SU-DHL-6 (cell line): ENCODE measurements at regions not wholly inside any gene's neighbourhood (a gene's known extent, or its start where the extent isn't known, plus 50 kb on each side); places are given as distances from the start of the nearest gene placed in this dataset.

Experiments
- H2AFZ ChIP-seq: fragments of 200-600 bp; sonication (generic); 2 replicates; pipeline ENCODE4 v1.6.1; 2014; ENCODE audit warnings: low read depth, mild to moderate bottlenecking, moderate library complexity, mixed read lengths, antibody characterized with exemption, low read length; ENCODE audit not compliant: severe bottlenecking
- H3F3A ChIP-seq: fragments of 200-600 bp; shearing (Covaris generic); 2 replicates; pipeline ENCODE4 v1.6.0; 2016; ENCODE audit warnings: antibody characterized with exemption, mild to moderate bottlenecking; ENCODE audit not compliant: insufficient read depth
- H3K27ac ChIP-seq: fragments of 200-600 bp; sonication (generic); 2 replicates; pipeline ENCODE4 v1.5.1; 2016; ENCODE audit warnings: low read depth, mild to moderate bottlenecking, low read length, moderate library complexity, mixed read lengths
- H3K27me3 ChIP-seq: fragments of 200-600 bp; sonication (generic), shearing (Covaris generic); 2 replicates; pipeline ENCODE4 v1.6.0; 2014; ENCODE audit warnings: mild to moderate bottlenecking, low read length
- H3K36me3 ChIP-seq: fragments of 200-600 bp; sonication (generic); 2 replicates; pipeline ENCODE4 v1.6.1; 2014; ENCODE audit warnings: mild to moderate bottlenecking, low read length, mixed read lengths
- H3K4me2 ChIP-seq: fragments of 300-600, 200-600 bp; shearing (Covaris generic), sonication (generic); 2 replicates; pipeline ENCODE4 v1.6.0; 2014; ENCODE audit warnings: low read length, low read depth, mild to moderate bottlenecking; ENCODE audit not compliant: poor library complexity, severe bottlenecking
- H3K4me3 ChIP-seq: fragments of 200-600 bp; sonication (generic); 2 replicates; pipeline ENCODE4 v1.5.1; 2014; ENCODE audit warnings: antibody characterized with exemption, low read length, mild to moderate bottlenecking, mixed read lengths; ENCODE audit not compliant: insufficient read depth, poor library complexity, severe bottlenecking
- H3K79me2 ChIP-seq: fragments of 200-600 bp; sonication (generic); 2 replicates; pipeline ENCODE4 v1.6.1; 2014; ENCODE audit warnings: mild to moderate bottlenecking, low read length, moderate library complexity; ENCODE audit not compliant: insufficient read depth
- H3K9ac ChIP-seq: fragments of 200-600 bp; sonication (generic); 2 replicates; pipeline ENCODE4 v1.7.0; 2014; ENCODE audit warnings: mild to moderate bottlenecking, low read length
- H3K9me2 ChIP-seq: fragments of 200-600 bp; sonication (generic); replicated peaks from 2 replicates; pipeline ENCODE4 v1.6.1; 2014; ENCODE audit warnings: low read length; ENCODE audit not compliant: insufficient read depth
- H3K9me3 ChIP-seq: fragments of 200-600 bp; sonication (generic); 2 replicates; pipeline ENCODE4 v1.6.1; 2014; ENCODE audit warnings: low read length, mixed read lengths; ENCODE audit not compliant: insufficient read depth
- H4K20me1 ChIP-seq: fragments of 200-600 bp; sonication (generic); 2 replicates; pipeline ENCODE4 v1.6.1; 2014; ENCODE audit warnings: low read depth, mild to moderate bottlenecking, antibody characterized with exemption, low read length, moderate library complexity, mixed read lengths
- CTCF ChIP-seq: fragments of 200-600 bp; sonication (generic); IDR thresholded peaks from one replicate; pipeline ENCODE4 v1.5.1; 2017; ENCODE audit warnings: antibody characterized with exemption, mild to moderate bottlenecking, low read length, moderate library complexity; ENCODE audit not compliant: insufficient read depth, poor library complexity, severe bottlenecking
- EZH2phosphoT487 ChIP-seq: fragments of 200-600 bp; sonication (generic), shearing (Covaris generic); conservative IDR thresholded peaks from 2 replicates; pipeline ENCODE4 v1.6.1; 2018; ENCODE audit warnings: mild to moderate bottlenecking, antibody characterized with exemption, low read length, moderate library complexity, mixed read lengths

GRCh38 chr12:89280833-89281538 is 71.3 kb downstream of the DUSP6 start:
- no peaks in the 10 kb centered on the region for H3K36me3 ChIP-seq
- H3K9me2 ChIP-seq, result no peaks in the 10 kb centered on the region
- H3K27me3 ChIP-seq, result no peaks in the 10 kb centered on the region
- no peaks in the 10 kb centered on the region for H3F3A ChIP-seq
- TF ChIP-seq EZH2phosphoT487, result no peak
- no peak for TF ChIP-seq CTCF
- H3K4me3 ChIP-seq, result no peak overlapping the region
- H4K20me1 ChIP-seq, result no peaks in the 10 kb centered on the region
- H3K9me3 ChIP-seq, result no peaks in the 10 kb centered on the region
- H3K9ac ChIP-seq, result no peak overlapping the region
- no peak overlapping the region for H3K27ac ChIP-seq
- H3K4me2 ChIP-seq, result no peak overlapping the region
- no peak overlapping the region for H2AFZ ChIP-seq
- H3K79me2 ChIP-seq, result no peaks in the 10 kb centered on the region

GRCh38 chr12:89279499-89279898 is 72.8 kb downstream of the DUSP6 start:
- no peak overlapping the region for H3K9ac ChIP-seq
- H2AFZ ChIP-seq, result no peak overlapping the region
- no peaks in the 10 kb centered on the region for H3K79me2 ChIP-seq
- H3F3A ChIP-seq, result no peaks in the 10 kb centered on the region
- H3K9me2 ChIP-seq, result no peaks in the 10 kb centered on the region
- H3K4me3 ChIP-seq, result no peak overlapping the region
- no peak overlapping the region for H3K27ac ChIP-seq
- H4K20me1 ChIP-seq, result no peaks in the 10 kb centered on the region
- no peaks in the 10 kb centered on the region for H3K9me3 ChIP-seq
- no peak overlapping the region for H3K4me2 ChIP-seq
- no peaks in the 10 kb centered on the region for H3K36me3 ChIP-seq
- TF ChIP-seq CTCF (no peak), EZH2phosphoT487 (no peak)
- no peaks in the 10 kb centered on the region for H3K27me3 ChIP-seq

GRCh38 chr12:89278862-89279261 is 73.4 kb downstream of the DUSP6 start:
- Histone ChIP-seq H3K27ac (no peak overlapping the region), H2AFZ (no peak overlapping the region)

More at GRCh38 chr12:89278862-89279261, 73.4 kb downstream of the DUSP6 start:
- Histone ChIP-seq H3K27me3 (no peaks in the 10 kb centered on the region), H3K9me3 (no peaks in the 10 kb centered on the region), H3K9me2 (no peaks in the 10 kb centered on the region), H3K4me2 (no peak overlapping the region), H3K9ac (no peak overlapping the region), H3F3A (no peaks in the 10 kb centered on the region), H4K20me1 (no peaks in the 10 kb centered on the region), H3K79me2 (no peaks in the 10 kb centered on the region), H3K36me3 (no peaks in the 10 kb centered on the region), H3K4me3 (no peak overlapping the region)
- TF ChIP-seq EZH2phosphoT487 (no peak), CTCF (no peak)
